ENCODE measurements at regions not wholly inside any gene's neighbourhood (a gene's known extent, or its start where the extent isn't known, plus 50 kb on each side); places are given as distances from the start of the nearest gene placed in this dataset.
"Not testable (repeated sequence)": the region's sequence is repeated elsewhere in the genome, so short reads cannot be mapped to it uniquely, and the experiment has no call there.

- Mint-ChIP-seq H3K9me3 (peaks cover 6% of the 10 kb centered on the region), H3K4me1 (no peaks in the 10 kb centered on the region), H3K27me3 (no peaks in the 10 kb centered on the region), H3K4me3 (no peak overlapping the region), H3K27ac (ENCODE audit: low read depth) (no peak overlapping the region), H3K36me3 (ENCODE audit: insufficient read depth) (no peaks in the 10 kb centered on the region)
- no peak for DNase-seq (ENCODE audit: low spot score in 2 of 2)
- ATAC-seq (replicated peaks; ENCODE audit: extremely low read depth, poor library complexity, severe bottlenecking) = no peak
Measured at GRCh38 chr5:82595113-82595512, 317.0 kb upstream of the RPS23 start.

- no peaks in the 10 kb centered on the region for H3K36me3 Mint-ChIP-seq (ENCODE audit: insufficient read depth)
- H3K4me3 Mint-ChIP-seq = no peak overlapping the region
- H3K27ac Mint-ChIP-seq (ENCODE audit: low read depth) = no peak overlapping the region
- peaks cover 6% of the 10 kb centered on the region for H3K9me3 Mint-ChIP-seq
- H3K4me1 Mint-ChIP-seq = no peaks in the 10 kb centered on the region
- no peak for DNase-seq (ENCODE audit: low spot score in 2 of 2)
- H3K27me3 Mint-ChIP-seq = no peaks in the 10 kb centered on the region
- ATAC-seq (replicated peaks; ENCODE audit: extremely low read depth, poor library complexity, severe bottlenecking) = no peak
Measured at GRCh38 chr5:82594097-82594496, 315.9 kb upstream of the RPS23 start.

DNA sequence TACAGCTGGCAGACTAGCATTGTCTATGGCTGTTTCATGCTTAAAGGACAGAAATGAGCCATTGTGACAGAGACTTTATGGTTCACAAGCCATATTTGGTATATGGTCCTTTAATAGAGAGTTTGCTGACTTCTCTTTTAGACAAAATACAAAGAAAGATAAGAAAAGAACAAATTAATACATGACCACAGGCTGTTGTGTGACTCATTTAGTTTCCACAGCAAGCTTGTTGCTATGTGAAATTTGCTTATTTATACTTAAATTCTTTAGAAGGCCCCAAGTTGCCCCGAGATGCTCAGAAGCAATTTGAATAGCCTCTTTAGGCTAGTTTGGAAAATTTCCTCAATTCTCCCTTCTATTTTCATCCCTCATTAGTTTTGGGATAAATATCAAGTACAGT lies 315.3 kb upstream of the RPS23 start:
- no peaks in the 10 kb centered on the region for H3K36me3 Mint-ChIP-seq (ENCODE audit: insufficient read depth)
- H3K27me3 Mint-ChIP-seq = no peaks in the 10 kb centered on the region
- H3K27ac Mint-ChIP-seq (ENCODE audit: low read depth) = no peak overlapping the region
- peaks cover 6% of the 10 kb centered on the region for H3K9me3 Mint-ChIP-seq
- no peak for DNase-seq (ENCODE audit: low spot score in 2 of 2)
- no peak for ATAC-seq (replicated peaks; ENCODE audit: extremely low read depth, poor library complexity, severe bottlenecking)
- H3K4me1 Mint-ChIP-seq = no peaks in the 10 kb centered on the region
- H3K4me3 Mint-ChIP-seq = no peak overlapping the region

GRCh38 chr5:82591021-82591515 lies 312.9 kb upstream of the RPS23 start:
- Mint-ChIP-seq H3K4me1 (no peaks in the 10 kb centered on the region), H3K4me3 (no peak overlapping the region), H3K27me3 (no peaks in the 10 kb centered on the region), H3K9me3 (peaks cover 6% of the 10 kb centered on the region), H3K36me3 (ENCODE audit: insufficient read depth) (no peaks in the 10 kb centered on the region), H3K27ac (ENCODE audit: low read depth) (no peak overlapping the region)
- ATAC-seq (replicated peaks; ENCODE audit: extremely low read depth, poor library complexity, severe bottlenecking) (no peak), DNase-seq (ENCODE audit: low spot score in 2 of 2) (no peak)

DNA sequence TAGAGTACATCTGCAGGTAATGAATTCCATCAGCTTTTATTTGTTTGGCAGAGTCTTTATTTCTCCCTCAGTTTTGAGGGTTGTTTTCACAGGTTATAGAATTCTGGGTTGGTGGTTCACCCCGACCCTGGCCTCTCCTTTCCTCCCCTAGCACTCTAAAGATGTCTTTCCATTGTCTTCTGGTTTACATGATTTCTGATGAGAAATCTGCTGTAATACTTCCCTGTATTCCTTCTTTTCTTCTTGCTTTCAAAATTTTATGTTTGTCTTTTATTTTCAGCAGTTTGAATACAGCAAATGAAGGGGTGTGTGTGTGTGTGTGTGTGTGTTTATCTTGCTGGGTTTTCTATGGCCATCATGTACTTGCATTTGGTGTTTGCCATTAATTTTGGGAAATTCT lies 312.0 kb upstream of the RPS23 start:
- no peak for DNase-seq (ENCODE audit: low spot score in 2 of 2)
- no peaks in the 10 kb centered on the region for H3K36me3 Mint-ChIP-seq (ENCODE audit: insufficient read depth)
- no peak overlapping the region for H3K4me3 Mint-ChIP-seq
- H3K27me3 Mint-ChIP-seq = no peaks in the 10 kb centered on the region
- no peak for ATAC-seq (replicated peaks; ENCODE audit: extremely low read depth, poor library complexity, severe bottlenecking)
- no peaks in the 10 kb centered on the region for H3K4me1 Mint-ChIP-seq
- no peak overlapping the region for H3K27ac Mint-ChIP-seq (ENCODE audit: low read depth)
- peaks cover 6% of the 10 kb centered on the region for H3K9me3 Mint-ChIP-seq

DNA sequence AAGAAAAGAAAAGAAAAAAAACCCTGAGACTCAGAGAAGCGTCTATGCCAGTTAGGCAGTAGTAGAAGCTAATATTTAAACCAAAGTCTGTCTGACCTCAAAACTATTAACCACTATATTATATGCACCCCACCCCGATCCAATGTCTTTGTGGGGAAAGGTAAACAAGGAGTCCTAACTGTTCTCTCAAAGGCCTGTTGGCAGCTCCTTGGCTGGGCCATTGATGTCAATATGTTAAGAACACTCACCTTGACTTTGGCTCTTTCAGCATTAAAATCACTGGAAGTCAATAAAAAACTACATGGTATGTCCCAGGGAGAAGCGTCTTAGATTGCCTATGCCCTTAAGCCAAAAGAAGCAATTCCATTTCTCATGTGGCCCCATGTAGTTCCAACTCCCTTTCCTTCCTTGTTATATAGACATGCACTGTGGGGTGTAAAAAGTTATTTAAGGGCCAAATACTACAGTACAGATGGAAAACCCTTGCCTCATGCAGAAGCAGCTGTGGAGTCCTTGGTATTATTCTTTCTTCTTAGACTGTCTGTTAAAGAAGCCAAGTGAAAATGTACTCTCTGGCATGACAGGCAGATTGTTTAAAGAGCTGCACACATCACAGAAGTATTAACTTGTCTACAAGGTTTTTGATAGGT lies 308.6 kb upstream of the RPS23 start:
- Mint-ChIP-seq H3K27me3 (no peaks in the 10 kb centered on the region), H3K9me3 (peaks cover 12% of the 10 kb centered on the region), H3K4me3 (no peak overlapping the region), H3K27ac (ENCODE audit: low read depth) (no peak overlapping the region), H3K36me3 (ENCODE audit: insufficient read depth) (no peaks in the 10 kb centered on the region), H3K4me1 (no peaks in the 10 kb centered on the region)
- DNase-seq (ENCODE audit: low spot score in 2 of 2) (no peak), ATAC-seq (replicated peaks; ENCODE audit: extremely low read depth, poor library complexity, severe bottlenecking) (no peak)

GRCh38 chr5:82586181-82586580 lies 308.0 kb upstream of the RPS23 start:
- no peaks in the 10 kb centered on the region for H3K27me3 Mint-ChIP-seq
- no peak for ATAC-seq (replicated peaks; ENCODE audit: extremely low read depth, poor library complexity, severe bottlenecking)
- peaks cover 7% of the 10 kb centered on the region for H3K9me3 Mint-ChIP-seq
- no peaks in the 10 kb centered on the region for H3K36me3 Mint-ChIP-seq (ENCODE audit: insufficient read depth)
- no peak overlapping the region for H3K27ac Mint-ChIP-seq (ENCODE audit: low read depth)
- DNase-seq (ENCODE audit: low spot score in 2 of 2) = no peak
- H3K4me1 Mint-ChIP-seq = no peaks in the 10 kb centered on the region
- H3K4me3 Mint-ChIP-seq = no peak overlapping the region

GRCh38 chr5:82584631-82585030 lies 306.5 kb upstream of the RPS23 start:
- Mint-ChIP-seq H3K4me3 (no peak overlapping the region), H3K36me3 (ENCODE audit: insufficient read depth) (no peaks in the 10 kb centered on the region), H3K27me3 (no peaks in the 10 kb centered on the region), H3K9me3 (peaks cover 6% of the 10 kb centered on the region), H3K27ac (ENCODE audit: low read depth) (no peak overlapping the region), H3K4me1 (no peaks in the 10 kb centered on the region)
- no peak for ATAC-seq (replicated peaks; ENCODE audit: extremely low read depth, poor library complexity, severe bottlenecking)
- no peak for DNase-seq (ENCODE audit: low spot score in 2 of 2)

DNA sequence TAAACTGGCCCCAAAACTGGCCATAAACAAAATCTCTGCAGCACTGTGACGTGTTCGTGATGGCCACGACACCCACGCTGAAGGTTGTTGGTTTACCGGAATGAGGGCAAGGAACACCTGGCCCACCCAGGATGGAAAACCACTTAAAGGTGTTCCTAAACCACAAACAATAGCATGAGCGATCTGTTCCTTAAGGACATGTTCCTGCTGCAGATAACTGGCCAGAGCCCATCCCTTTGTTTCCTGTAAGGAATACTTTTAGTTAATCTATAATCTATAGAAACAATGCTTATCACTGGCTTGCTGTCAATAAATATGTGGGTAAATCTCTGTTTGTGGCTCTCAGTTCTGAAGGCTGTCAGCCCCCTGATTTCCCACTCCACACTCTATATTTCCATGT lies 305.2 kb upstream of the RPS23 start:
- H3K36me3 Mint-ChIP-seq (ENCODE audit: insufficient read depth) = not testable (repeated sequence)

DNA sequence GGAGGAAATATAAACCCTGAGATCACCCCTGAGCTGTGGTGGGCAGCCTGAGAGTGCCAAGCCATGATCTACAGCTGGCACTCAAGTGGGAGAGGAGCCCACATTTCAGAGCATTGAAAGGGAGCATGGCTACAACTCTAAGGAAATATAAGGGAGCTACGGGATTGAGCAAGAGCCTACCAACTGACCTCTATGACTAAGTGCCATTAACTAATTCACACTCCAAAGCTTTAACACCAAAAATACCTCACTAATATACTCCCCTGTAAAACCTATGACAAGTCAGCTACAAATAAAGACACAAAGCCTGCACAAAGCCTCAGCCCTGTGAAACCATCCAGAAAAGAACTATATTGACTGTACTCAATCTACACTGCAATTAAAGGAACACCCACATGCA lies 286.8 kb upstream of the RPS23 start:
- H3K4me3 Mint-ChIP-seq = no peak overlapping the region
- ATAC-seq (replicated peaks; ENCODE audit: extremely low read depth, poor library complexity, severe bottlenecking) (no peak), DNase-seq (ENCODE audit: low spot score in 2 of 2) (no peak)
- no peak overlapping the region for H3K27ac Mint-ChIP-seq (ENCODE audit: low read depth)
- H3K27me3 Mint-ChIP-seq = no peaks in the 10 kb centered on the region
- peaks cover 19% of the 10 kb centered on the region for H3K9me3 Mint-ChIP-seq
- no peaks in the 10 kb centered on the region for H3K36me3 Mint-ChIP-seq (ENCODE audit: insufficient read depth)
- no peaks in the 10 kb centered on the region for H3K4me1 Mint-ChIP-seq

More for the DNA sequence above, 305.2 kb upstream of the RPS23 start:
- H3K4me1 Mint-ChIP-seq; ATAC-seq (replicated peaks; ENCODE audit: extremely low read depth, poor library complexity, severe bottlenecking); DNase-seq (ENCODE audit: low spot score in 2 of 2); H3K27ac Mint-ChIP-seq (ENCODE audit: low read depth); H3K9me3 Mint-ChIP-seq; H3K27me3 Mint-ChIP-seq; H3K4me3 Mint-ChIP-seq: not testable (repeated sequence)

DNA sequence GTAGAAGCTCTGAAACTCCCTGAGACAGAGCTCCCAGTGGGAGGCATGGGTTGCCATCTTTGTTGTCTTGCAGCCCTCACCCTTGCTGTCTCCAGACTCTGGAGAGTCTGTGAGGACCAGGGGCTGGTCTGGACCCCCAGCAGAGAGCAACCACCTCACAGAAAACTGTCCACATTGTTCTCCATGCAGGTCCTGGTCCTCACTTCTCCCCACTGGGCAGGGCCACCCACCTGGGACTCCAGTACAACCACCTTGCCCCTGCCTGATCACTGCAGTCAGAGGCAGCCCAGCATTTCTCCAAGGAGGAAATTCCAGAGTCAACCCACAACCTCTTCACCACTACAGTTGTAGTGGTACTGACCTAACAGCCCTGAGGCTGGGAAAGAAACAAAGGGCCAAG lies 285.6 kb upstream of the RPS23 start:
- Mint-ChIP-seq H3K9me3 (peaks cover 19% of the 10 kb centered on the region), H3K4me1 (no peaks in the 10 kb centered on the region), H3K36me3 (ENCODE audit: insufficient read depth) (no peaks in the 10 kb centered on the region), H3K27ac (ENCODE audit: low read depth) (no peak overlapping the region), H3K27me3 (no peaks in the 10 kb centered on the region), H3K4me3 (no peak overlapping the region)
- DNase-seq (ENCODE audit: low spot score in 2 of 2) (no peak), ATAC-seq (replicated peaks; ENCODE audit: extremely low read depth, poor library complexity, severe bottlenecking) (no peak)

DNA sequence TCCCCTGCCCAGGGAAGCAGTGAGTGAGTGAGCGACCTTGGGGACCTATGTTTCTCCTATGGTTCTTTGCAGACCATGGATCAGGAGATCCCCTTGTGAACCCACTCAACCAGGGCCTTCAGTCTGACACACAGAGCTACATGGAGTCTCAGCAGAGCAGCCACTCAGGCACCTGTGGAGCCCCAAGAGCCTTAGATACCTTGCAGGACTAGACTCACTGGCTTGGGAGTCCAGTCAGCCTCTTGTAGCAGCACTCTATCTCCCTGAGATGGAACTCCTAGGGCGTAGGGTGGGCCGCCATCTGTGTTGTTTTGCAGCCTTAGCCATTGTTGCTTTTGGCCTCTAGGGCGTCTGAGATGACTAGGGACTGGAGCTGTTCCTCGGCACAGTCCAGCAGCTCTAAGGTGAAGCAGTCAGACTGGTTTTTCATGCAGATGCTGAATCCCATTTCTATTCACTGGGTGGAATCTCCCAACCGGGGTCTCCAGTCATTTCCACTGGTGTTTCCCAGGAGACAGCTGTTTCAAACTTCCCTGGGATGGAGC lies 284.6 kb upstream of the RPS23 start:
- Mint-ChIP-seq H3K4me1 (no peaks in the 10 kb centered on the region), H3K27me3 (no peaks in the 10 kb centered on the region), H3K27ac (ENCODE audit: low read depth) (no peak overlapping the region), H3K4me3 (no peak overlapping the region), H3K9me3 (peaks cover 19% of the 10 kb centered on the region), H3K36me3 (ENCODE audit: insufficient read depth) (no peaks in the 10 kb centered on the region)
- DNase-seq (ENCODE audit: low spot score in 2 of 2) (no peak), ATAC-seq (replicated peaks; ENCODE audit: extremely low read depth, poor library complexity, severe bottlenecking) (no peak)

DNA sequence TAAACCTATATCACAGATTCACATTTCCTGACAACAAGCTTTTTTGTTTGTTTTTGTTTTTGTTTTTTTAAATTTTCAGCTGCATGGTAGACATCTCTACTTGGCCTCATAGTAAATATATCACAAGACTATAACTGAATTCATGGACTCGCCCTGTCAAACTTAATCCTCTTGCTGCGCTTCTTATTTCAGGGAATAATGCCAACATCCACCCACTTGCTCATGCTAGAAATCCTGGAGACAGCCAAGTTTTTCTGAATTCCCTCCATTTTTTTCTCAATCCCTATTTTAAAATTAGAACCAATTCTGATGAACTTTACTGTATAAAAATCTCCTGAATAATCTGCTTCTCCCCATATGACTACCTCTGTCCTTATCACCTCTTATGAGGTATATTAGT lies 283.6 kb upstream of the RPS23 start:
- no peaks in the 10 kb centered on the region for H3K27me3 Mint-ChIP-seq
- no peak for ATAC-seq (replicated peaks; ENCODE audit: extremely low read depth, poor library complexity, severe bottlenecking)
- H3K4me3 Mint-ChIP-seq = no peak overlapping the region
- H3K36me3 Mint-ChIP-seq (ENCODE audit: insufficient read depth) = no peaks in the 10 kb centered on the region
- H3K27ac Mint-ChIP-seq (ENCODE audit: low read depth) = no peak overlapping the region
- DNase-seq (ENCODE audit: low spot score in 2 of 2) = no peak
- H3K4me1 Mint-ChIP-seq = no peaks in the 10 kb centered on the region
- peaks cover 12% of the 10 kb centered on the region for H3K9me3 Mint-ChIP-seq

Measured in central memory CD8-positive, alpha-beta T cell (primary cell).